Esophagus squamous epithelium (tissue), 5 donors: ENCODE measurements at regions not wholly inside any gene's neighbourhood (a gene's known extent, or its start where the extent isn't known, plus 50 kb on each side); places are given as distances from the start of the nearest gene placed in this dataset.
A peak's percentile ranks its signal among the peaks of the same experiment; 100 is the strongest.

Experiments
- DNase-seq: peaks from one replicate; lab custom pipeline; 2025; lab: John Stamatoyannopoulos, UW
- H3K27ac ChIP-seq, 4 donors: fragments of 200-600 bp; sonication (generic); one replicate each; pipeline ENCODE4 v1.5.1; 2016 to 2019; ENCODE audit warnings: mild to moderate bottlenecking in 1 of 4
- H3K27me3 ChIP-seq, 4 donors: fragments of 200-600 bp; sonication (generic); 1 replicate in 3 of 4; 2 replicates in 1 of 4; pipeline versions ENCODE4 v1.5.1 to v1.6.0; 2017 to 2021; ENCODE audit warnings: antibody characterized with exemption in 1 of 4
- H3K36me3 ChIP-seq, 3 donors: fragments of 200-600 bp; sonication (generic); one replicate each; pipeline ENCODE4 v1.5.1; 2016 to 2019
- H3K4me1 ChIP-seq, 3 donors: fragments of 200-600 bp; sonication (generic); one replicate each; pipeline ENCODE4 v1.5.1; 2017 to 2019
- H3K4me3 ChIP-seq, 4 donors: fragments of 200-600 bp; sonication (generic); 1 replicate in 3 of 4; 2 replicates in 1 of 4; pipeline ENCODE4 v1.5.1; 2016 to 2019; ENCODE audit warnings: mild to moderate bottlenecking in 2 of 4, moderate library complexity in 1 of 4
- H3K9me3 ChIP-seq, 3 donors: fragments of 200-600 bp; sonication (generic); one replicate each; pipeline ENCODE4 v1.5.1; 2016 to 2019
- CTCF ChIP-seq, 6 experiments: fragments of 450-650 bp in 4 of 6; fragments of 200-600 bp in 2 of 6; sonication (generic) in 2 of 6; IDR thresholded peaks; one replicate each; pipeline ENCODE4 v1.5.1; 2016 to 2019; ENCODE audit warnings: antibody characterized with exemption in 6 of 6, mild to moderate bottlenecking in 4 of 6, moderate library complexity in 4 of 6
- POLR2A ChIP-seq, 4 donors: fragments of 450-650 bp; IDR thresholded peaks; one replicate each; pipeline ENCODE4 v1.6.1; 2017; ENCODE audit warnings: antibody characterized with exemption in 4 of 4, mild to moderate bottlenecking in 4 of 4, moderate library complexity in 3 of 4
- WGBS, 2 donors: methylation state at CpG; one replicate each; pipeline ENCODE4 v1.1.5; 2018; 5-methylcytosine and 5-hydroxymethylcytosine counted together
- intact Hi-C: fragments of 100-400 bp; cut with DNase I; formaldehyde crosslinking; loops from one replicate; pipeline ENCODE4 v1.15.0; 2022
- donor health status: DM: yes; HTN: yes; CAD: no.

- WGBS, 2 donors: 58 to 61% methylated on average over 2 of the region's 2 CpGs
- TF ChIP-seq CTCF (IDR thresholded peaks at IDR 0.05) (no peak), POLR2A (IDR thresholded peaks at IDR 0.05) (no peak)
- H3K36me3 ChIP-seq: no peaks in the 10 kb centered on the region
- intact Hi-C loops: no loop called here
- no peaks in the 10 kb centered on the region for H3K9me3 ChIP-seq
- no peak overlapping the region for H3K27ac ChIP-seq
- no peak overlapping the region for H3K4me3 ChIP-seq
- DNase-seq: no peak
- no peaks in the 10 kb centered on the region for H3K4me1 ChIP-seq
- H3K27me3 ChIP-seq: no peaks in the 10 kb centered on the region
These were observed 623.0 kb downstream of the OTOL1 start for GRCh38 chr3:162119651-162120050.

GRCh38 chr3:162122405-162122804 lies 625.8 kb downstream of the OTOL1 start:
- Histone ChIP-seq H3K4me1 (no peaks in the 10 kb centered on the region), H3K9me3 (no peaks in the 10 kb centered on the region), H3K36me3 (no peaks in the 10 kb centered on the region), H3K27ac (peak overlapping the region in 1 of 4 donors; percentile 16), H3K27me3 (no peaks in the 10 kb centered on the region), H3K4me3 (no peak overlapping the region)
- intact Hi-C loops: no loop called here
- TF ChIP-seq CTCF (IDR thresholded peaks at IDR 0.05) (no peak), POLR2A (IDR thresholded peaks at IDR 0.05) (no peak)
- WGBS, 2 donors: 56 to 70% methylated on average over 1 of the region's 1 CpG
- no peak for DNase-seq

GRCh38 chr3:162125790-162126189 lies 629.2 kb downstream of the OTOL1 start:
- Histone ChIP-seq H3K27me3 (no peaks in the 10 kb centered on the region), H3K9me3 (no peaks in the 10 kb centered on the region)
- 82 to 91% methylated on average over 1 of the region's 1 CpG for WGBS, 2 donors

GRCh38 chr3:162130582-162130981 lies 634.0 kb downstream of the OTOL1 start:
- no peak for TF ChIP-seq CTCF (IDR thresholded peaks at IDR 0.05)
- TF ChIP-seq POLR2A (IDR thresholded peaks at IDR 0.05): no peak
- H3K27me3 ChIP-seq: no peaks in the 10 kb centered on the region
- no peaks in the 10 kb centered on the region for H3K4me1 ChIP-seq
- intact Hi-C loops: no loop called here
- 87 to 88% methylated on average over 3 of the region's 3 CpGs for WGBS, 2 donors
- H3K4me3 ChIP-seq: no peak overlapping the region
- no peaks in the 10 kb centered on the region for H3K9me3 ChIP-seq
- no peaks in the 10 kb centered on the region for H3K36me3 ChIP-seq
- H3K27ac ChIP-seq: no peak overlapping the region
- no peak for DNase-seq

More at GRCh38 chr3:162125790-162126189, 629.2 kb downstream of the OTOL1 start:
- no peak for TF ChIP-seq POLR2A (IDR thresholded peaks at IDR 0.05)
- TF ChIP-seq CTCF (IDR thresholded peaks at IDR 0.05): no peak
- H3K4me1 ChIP-seq: no peaks in the 10 kb centered on the region
- no peak overlapping the region for H3K4me3 ChIP-seq
- no peaks in the 10 kb centered on the region for H3K36me3 ChIP-seq
- H3K27ac ChIP-seq: no peak overlapping the region
- DNase-seq: no peak
- intact Hi-C loops: no loop called here

- DNase-seq: no peak
- H3K4me1 ChIP-seq: no peaks in the 10 kb centered on the region
- H3K9me3 ChIP-seq: no peaks in the 10 kb centered on the region
- intact Hi-C loops: no loop called here
- H3K4me3 ChIP-seq: no peak overlapping the region
- no peaks in the 10 kb centered on the region for H3K36me3 ChIP-seq
- TF ChIP-seq CTCF (IDR thresholded peaks at IDR 0.05): no peak
- no peak for TF ChIP-seq POLR2A (IDR thresholded peaks at IDR 0.05)
- H3K27me3 ChIP-seq: no peaks in the 10 kb centered on the region
- H3K27ac ChIP-seq: no peak overlapping the region
These were observed 636.4 kb downstream of the OTOL1 start for GRCh38 chr3:162132981-162133380.
